GDM1 (cell line): ENCODE measurements at regions not wholly inside any gene's neighbourhood (a gene's known extent, or its start where the extent isn't known, plus 50 kb on each side); places are given as distances from the start of the nearest gene placed in this dataset.

Source experiments
- DNase-seq: peaks from one replicate; lab custom pipeline; 2025; lab: John Stamatoyannopoulos, UW

DNA sequence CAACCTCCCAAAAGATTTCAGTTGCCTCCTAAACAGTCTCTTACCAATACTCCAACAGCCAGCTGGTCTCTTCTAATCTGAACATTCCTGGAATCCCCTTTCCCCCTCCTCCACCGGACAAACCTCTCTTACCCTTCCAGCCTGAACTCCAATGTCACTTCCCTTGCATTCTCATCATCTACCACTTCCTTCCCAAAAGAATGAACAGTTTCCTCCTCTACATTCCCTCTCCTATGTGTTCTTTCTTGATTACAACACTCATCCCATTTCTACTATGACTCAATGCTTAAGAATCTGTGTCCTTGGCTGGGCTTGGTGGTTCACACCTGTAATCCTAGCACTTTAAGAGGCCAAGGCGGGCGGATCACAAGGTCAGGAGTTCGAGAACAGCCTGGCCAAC lies 417.1 kb downstream of the SETD4 start:
- DNase-seq, result no peak

- no peak for DNase-seq
Measured at GRCh38 chr21:35641271-35642016, 418.9 kb downstream of the SETD4 start.

DNA sequence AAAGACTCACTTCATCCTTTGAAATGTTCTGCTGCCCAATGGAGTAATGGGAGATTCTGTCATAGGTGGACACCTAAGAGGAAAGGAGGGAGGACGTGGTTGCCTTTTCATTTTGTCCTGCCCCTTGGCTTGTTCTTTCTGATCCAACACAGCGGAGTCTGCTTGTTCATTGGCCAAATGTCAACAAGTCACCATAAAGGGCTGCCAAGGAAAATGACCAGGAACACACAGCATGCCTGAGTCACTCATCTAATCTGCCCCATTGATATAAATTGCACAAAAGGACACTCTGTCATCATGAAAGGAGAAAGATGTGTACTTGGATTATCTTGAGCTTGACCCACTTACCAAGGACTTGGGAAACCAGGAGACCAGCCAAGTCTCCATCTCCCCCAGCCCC lies 422.9 kb downstream of the SETD4 start:
- no peak for DNase-seq

DNA sequence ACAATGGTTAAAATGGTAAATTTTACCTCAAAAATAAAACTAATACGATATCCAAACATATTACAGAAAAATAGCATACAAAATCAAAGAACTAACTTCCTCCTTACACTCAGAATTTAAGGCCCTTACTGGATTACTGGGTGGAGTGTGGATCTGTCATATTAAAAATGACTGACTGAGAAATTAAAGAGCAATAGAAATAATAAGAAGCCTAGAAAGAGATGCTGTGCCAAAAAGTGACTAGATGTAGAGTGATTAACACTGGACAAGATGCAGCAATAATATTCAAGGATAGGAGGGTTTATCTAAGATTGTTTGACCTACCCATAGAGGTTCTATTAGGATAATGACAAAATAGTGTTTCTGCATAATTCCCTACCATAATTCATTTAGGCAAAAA lies 424.3 kb downstream of the SETD4 start:
- DNase-seq, result no peak

DNA sequence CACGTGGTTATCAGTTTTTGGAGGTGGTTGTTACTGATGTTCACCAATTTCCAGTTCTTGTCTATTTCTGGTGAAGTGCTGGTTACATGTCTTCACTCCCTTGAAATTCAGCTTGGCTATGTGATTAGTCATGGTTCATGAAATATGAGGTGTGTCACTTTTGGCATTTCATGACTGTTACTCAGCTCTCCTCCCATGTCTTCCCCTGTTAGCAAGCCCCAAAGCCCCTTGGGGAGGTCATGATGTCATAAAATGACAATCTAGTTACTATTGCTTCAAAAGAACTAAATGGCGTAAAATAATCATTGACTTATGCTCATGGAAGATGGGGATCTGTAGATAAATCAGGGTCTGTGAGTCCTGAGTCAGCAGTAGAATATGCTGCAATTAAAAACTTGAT lies 425.1 kb downstream of the SETD4 start:
- DNase-seq, result no peak

DNA sequence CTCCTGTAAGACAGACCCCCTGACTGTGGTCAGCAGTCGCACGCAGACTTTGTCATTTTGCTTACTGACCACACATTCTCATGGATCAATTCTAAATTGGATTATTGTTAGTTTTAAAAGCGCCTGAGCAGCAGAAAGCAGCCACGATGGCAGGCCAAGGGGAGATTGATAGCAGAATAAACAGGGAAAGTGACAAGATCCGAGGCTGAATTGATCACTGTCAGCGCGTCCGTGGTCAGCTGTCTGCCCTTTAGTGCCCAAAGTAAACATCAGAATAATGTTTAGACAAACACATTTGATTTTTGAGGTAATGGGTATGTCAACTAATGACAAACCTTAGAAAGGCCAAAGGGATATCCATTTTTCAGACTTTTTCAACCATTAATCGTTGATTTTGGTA lies 426.8 kb downstream of the SETD4 start:
- no peak for DNase-seq

GRCh38 chr21:35632711-35633110 lies 427.6 kb downstream of the SETD4 start:
- DNase-seq, result no peak

GRCh38 chr21:35628316-35628715 lies 432.0 kb downstream of the SETD4 start:
- no peak for DNase-seq

DNA sequence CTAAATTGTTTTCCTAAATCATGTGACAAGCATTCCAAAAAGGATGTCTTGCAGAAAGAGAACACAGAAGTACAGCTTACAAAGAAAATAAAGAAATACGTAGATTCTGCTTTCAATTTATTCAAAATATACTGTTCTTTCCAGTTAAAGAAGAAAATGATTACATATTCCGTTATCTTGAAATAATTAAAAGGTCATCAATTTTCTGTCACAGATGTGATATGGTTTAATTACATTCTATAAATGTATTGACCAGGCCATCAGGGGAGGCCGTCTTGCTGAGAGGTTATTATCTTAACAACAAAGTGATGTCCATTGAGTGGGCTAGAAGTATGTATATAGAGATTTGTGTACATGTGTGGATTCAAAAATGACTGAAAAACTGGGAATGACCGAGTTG lies 432.9 kb downstream of the SETD4 start:
- DNase-seq, result no peak

DNA sequence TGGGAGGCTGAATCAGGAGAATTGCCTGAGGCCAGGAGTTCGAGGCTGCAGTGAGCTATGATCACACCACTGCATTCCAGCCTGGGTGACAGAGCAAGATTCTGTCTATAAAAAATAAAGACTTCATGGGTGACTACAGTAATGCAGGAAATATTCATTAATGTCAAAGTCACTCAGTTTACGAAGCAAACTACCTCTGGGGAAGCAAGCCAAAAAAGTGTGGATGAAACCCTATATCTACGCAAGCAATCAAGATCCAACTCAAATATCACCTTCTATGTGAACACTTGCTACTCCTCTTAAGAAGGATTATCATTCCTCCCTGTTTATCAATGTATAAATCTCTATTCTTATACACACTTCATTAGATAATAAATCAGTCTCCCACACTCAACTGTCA lies 434.8 kb downstream of the SETD4 start:
- DNase-seq, result no peak

GRCh38 chr21:35624901-35625300 lies 435.4 kb downstream of the SETD4 start:
- DNase-seq, result no peak

DNA sequence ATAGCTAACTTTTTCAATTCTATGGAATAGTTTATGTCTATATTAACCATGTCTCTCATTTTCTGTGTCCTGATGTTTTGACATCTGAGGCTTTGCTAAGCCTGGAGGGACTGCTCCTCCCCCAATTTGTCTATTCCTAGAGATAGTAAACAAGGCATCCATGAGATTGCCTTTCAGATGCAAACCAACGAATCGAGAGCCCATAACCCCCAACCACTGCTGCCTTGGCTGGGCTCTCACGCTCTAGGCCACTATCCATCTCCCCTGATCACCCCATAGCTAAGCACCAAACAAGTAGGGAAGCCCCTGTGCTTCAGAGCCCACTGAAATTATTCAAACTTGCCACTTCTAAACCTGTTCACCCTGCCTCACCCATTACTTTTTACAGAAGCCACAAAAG lies 437.7 kb downstream of the SETD4 start:
- no peak for DNase-seq

DNA sequence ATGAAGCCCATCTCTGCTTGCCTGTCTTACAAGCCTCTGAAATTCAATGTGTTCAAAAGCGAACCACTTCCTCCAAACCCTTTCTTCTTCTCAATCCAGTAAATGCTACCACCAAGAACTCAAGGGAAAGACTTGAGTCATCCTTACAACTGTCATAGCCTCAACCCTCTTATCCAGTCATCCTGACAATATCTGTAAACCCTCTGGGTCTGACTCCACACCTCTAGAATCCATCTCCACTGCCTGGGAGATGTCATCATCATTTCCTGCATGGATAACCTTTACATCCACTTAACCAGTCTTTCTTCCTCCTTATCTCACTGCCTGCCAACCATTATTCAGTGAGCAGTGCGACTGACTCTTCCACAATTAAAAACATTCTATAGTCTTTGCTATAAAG lies 441.1 kb downstream of the SETD4 start:
- no peak for DNase-seq

DNA sequence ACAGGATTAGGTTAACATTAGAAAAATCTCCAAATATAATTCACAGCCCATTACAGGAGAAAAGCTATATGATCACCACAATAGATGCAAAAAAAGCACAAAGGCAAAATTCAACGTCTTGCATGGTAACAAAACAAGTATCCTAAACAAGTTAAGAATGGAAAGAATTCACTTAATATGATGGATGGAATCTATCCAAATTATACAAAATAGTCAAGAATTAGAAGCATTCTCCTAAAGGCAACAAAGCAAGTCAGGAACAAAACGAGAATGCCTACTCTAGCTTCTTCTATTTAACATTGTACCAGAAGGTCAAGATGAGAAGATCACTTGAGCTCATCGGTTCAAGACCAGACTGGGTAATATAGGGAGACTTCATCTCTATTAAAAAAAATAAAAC lies 442.8 kb downstream of the SETD4 start:
- no peak for DNase-seq

DNA sequence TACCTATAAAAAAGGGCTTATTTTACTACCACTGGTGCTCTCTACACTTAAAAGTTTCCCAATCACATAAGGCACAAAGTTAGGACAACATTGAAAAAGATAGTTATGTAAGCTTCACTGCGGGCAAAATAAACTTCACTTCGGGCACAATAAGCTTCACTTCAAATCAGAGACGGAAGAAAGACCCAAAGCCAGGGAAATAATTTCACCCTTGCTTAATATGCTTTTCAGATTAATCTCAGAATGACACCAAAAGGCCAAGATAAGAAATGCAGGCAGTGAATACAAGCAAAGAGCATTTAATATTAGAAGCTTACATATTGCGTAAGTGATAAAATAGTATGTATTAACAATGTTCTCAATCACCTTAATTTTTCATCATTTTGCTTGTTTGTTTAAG lies 444.2 kb downstream of the SETD4 start:
- no peak for DNase-seq

- DNase-seq, result no peak
Measured at GRCh38 chr21:35615325-35615724, 445.0 kb downstream of the SETD4 start.

- no peak for DNase-seq
Measured at GRCh38 chr21:35614396-35614921, 445.9 kb downstream of the SETD4 start.

DNA sequence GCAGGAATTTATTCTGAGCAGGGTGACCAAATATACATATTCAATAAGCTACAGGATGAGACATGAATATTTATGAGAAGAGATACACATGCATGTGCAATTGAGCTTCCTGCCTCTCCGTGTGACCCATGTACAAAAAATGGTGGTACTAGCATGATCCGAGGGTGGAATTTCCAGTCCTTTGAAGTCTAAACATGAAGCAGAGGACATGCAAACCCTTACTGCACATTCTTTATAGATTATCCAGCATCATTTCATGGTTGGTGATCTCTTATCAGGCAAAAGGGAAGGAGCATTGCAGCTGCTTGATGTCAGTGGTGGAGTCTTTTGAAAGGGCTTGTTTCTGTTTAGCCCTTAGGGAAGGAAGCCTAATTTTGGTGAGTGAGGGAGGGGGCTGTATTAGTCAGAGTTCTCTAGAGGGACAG lies 448.6 kb downstream of the SETD4 start:
- no peak for DNase-seq

GRCh38 chr21:35609263-35609662 lies 451.1 kb downstream of the SETD4 start:
- no peak for DNase-seq

DNA sequence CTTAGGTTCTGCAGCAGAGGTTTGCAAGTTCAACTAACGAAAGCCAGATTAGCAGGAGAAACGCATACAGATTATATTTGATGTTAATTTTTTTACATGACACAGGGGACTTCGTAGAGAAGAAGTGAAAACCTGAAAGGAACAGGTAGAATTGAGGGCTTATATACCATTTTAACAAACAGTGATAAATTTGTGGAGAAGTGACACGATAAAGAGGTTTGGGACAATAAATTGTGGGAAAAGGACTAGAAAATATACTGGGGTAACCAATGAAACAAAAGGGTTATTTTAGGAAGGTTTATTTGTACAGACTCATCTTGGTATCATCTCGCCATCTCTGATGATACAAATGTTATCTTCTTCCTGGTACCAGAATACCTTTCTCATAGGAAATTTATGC lies 452.9 kb downstream of the SETD4 start:
- no peak for DNase-seq

DNA sequence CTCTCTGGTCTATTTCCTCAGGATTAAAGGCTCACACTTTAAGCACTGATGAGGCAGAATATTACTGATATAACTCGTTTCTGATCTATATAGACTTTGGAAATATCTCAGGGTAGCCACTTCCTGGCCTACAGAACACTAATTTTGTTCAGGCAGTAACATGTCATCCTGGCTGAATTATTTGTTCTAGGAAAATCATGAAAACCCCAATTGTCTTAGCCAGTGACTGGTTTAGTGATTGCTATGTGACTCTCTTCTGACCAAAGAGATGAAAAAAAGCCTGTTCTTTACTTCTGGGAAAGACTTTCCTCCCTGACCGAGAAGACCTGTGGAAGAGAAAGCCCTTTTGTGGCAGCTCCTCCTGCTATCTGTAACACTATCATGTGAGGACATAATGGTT lies 453.7 kb downstream of the SETD4 start:
- DNase-seq, result no peak

GRCh38 chr21:35606146-35606545 lies 454.2 kb downstream of the SETD4 start:
- no peak for DNase-seq

- DNase-seq, result no peak
Measured at GRCh38 chr21:35603494-35603893, 456.8 kb downstream of the SETD4 start.

- DNase-seq, result no peak
Measured at GRCh38 chr21:35602811-35603362, 457.4 kb downstream of the SETD4 start.
